Hematopoietic multipotent progenitor cell treated with erythropoietin and hydrocortisone succinate and interleukin-3 and kit ligand, for 8 days (in vitro differentiated cells): ENCODE measurements at regions not wholly inside any gene's neighbourhood (a gene's known extent, or its start where the extent isn't known, plus 50 kb on each side); places are given as distances from the start of the nearest gene placed in this dataset.

Source experiments
- DNase-seq: peaks from one replicate; pipeline ENCODE4 v3.0.0-alpha.2; 2015

DNA sequence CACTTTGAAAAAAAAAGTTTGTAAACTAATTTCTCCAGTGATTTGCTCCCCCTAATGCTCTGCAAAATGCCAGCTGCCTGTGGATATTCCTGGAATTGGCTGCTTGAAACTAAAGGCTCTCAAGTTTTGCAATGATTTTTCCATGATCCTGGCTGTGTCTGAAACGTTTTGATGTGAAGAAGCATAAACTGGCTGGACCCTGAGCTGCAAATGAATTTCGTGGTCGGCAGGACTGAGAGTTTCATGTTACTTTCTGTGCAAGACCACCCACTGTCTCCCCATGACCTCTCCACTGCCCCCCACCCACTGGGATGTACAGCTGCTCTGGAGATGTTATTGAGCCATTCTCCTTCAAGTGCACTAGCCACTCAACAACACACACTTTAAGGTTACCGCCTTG is 171.3 kb upstream of the SSTR4 start:
- DNase-seq, result no peak

DNA sequence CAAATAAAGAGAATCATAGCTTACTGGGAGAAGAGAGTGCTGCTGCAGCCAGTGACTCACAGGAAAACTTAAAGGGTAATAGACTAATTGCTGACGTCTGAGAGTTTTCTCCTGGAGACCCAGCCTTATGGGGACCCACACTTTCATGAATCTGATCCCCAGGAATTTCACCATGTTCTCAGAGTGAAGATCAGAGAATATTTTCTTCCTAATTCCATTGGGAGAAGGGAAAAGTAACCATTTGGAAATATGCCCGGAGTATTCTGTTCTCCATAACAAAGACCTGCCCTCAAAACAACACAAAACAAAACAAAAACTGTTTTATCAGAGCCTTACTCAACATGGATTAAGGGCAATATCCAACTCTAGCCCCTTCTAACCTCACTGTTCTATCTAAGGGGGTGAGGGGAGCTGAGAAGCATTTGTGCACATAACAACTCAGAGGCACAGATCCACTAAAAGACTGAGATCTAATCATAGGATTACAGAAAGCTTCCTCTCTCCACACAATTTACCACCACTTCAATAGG is 168.2 kb upstream of the SSTR4 start:
- no peak for DNase-seq

DNA sequence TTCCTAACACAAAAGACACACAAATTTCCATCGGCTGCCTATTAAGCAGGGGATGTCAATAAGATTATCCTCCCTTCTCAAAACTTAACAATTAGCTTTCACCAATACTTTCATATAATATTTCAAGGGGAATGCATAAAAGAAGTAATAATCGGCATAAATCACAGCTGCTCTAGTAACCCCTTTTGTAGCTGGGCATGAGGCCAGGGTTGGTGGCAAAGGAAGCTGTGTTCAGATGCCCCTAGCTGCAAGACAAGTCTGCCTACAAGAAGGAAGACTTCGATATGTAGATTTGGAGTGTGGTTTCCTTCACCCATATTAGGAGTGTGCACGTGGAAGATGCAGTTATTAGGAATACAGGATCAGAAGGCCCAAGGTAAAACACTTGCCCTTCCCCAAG is 156.9 kb upstream of the SSTR4 start:
- no peak for DNase-seq

DNA sequence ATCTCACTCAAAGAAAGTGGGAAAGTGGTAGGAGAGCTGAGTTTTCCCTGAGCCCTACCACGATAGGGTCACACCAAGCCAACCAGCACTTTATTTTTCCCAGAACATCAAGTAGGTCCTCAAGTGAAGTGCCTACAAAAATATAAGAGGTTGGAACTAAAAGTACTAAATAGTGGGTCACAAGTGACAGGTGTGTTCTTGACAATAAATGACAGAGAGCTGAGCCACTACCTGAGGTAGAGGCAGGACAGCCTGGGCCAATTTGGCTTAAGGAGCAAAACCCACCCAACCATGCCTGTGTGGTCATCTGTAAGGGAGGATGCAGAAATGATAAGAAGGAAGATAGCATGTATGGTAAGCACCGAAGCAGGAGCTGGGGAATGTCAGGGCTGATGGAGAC is 154.8 kb upstream of the SSTR4 start:
- no peak for DNase-seq

DNA sequence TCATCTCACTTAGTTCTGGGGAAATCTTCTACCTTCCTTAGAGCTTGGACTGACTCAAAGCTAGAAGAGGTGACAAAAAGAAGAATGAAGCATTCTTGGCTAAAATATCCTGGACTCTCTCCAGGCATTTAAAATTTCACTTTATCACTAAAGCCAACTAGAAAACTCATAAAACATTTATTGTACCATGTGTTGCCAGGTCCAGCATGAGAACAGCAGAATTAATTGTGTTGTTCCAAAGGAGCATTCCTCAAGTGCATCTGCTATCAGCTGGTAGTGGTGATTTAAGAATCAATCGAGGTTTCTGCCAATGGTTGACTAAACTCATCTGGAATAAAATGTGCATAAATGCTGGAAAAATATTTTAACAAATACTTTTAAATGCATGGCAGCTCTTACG is 147.3 kb upstream of the SSTR4 start:
- no peak for DNase-seq

DNA sequence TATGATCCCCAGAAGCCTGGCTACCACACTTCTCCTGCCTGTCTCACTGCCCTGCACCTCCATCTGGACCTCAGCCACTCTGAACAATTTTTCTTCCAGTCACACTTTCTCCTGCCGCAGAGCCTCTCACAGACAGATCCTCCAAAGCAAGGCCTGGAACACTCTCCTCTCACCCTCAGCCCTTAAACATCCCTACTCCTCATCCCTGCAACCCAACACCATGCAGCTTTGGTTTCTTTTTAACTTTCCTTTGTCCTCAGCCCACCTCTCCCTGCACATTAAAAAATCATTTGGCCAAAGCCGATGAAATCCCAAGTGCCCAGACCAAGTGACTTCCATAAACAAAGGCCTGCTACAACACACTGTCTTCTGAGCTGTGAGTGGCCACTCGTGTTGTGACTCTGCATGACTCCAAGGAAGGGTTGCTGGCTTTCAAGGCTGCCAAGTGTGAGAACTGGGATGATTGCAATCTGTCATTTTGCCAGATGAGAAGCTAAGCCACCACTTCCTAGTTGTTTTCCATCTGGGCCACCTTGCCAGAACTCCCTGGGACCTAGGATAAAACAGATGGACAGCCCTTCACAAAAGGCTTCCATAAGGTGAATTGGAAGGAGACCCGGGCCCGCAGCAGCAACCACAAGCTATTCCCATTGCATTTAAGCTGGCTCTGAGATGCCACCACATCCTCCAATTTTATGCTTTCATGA is 144.4 kb upstream of the SSTR4 start:
- no peak for DNase-seq

DNA sequence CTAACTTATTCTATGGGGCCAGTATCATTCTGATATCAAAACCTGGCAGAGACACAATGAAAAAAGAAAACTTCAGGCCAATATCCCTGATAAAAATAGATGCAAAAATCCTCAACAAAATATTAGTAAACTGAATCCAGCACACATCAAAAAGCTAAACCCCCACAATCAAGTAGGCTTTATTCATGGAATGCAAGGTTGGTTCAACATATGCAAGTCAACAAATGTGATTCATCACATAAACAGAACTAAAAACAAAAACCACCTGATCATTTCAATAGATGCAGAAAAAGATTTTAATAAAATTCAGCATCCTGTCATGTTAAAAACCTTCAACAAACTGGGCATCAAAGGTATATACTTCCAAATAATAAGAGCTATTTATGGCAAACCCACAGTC is 133.9 kb upstream of the SSTR4 start:
- DNase-seq, result no peak

DNA sequence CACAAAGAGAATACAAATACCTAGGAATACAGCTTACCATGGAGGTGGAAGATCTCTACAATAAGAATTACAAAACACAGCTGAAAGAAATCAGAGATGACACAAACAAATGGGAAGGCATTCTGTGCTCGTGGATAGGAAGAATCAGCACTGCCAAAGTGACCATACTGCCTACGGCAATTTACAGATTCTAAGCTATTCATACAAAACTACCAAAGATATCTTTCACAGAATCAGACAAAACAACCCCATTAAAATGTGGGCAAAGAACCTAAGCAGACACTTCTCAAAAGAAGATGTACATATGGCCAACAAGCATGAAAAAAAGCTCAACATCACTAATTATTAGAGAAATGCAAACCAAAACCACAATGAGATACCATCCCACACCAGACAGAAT is 133.2 kb upstream of the SSTR4 start:
- no peak for DNase-seq

DNA sequence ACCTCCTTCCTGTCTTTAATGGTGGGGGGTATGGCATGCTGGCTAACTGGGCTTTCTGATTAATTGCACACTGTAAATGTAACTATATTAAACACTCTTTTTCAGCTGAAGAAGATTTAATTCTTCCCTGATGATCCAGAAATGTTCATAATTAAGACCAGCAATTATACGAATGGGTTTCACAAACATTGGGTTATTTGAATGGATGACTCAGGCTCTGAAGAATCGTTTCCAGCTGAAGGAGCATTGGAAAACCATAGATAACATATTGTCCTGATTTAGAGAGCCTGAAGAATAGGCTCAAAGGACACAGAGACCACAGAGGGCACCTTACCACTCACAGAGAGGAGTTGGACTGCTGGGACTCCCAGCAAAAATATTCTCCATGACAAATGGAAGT is 130.7 kb upstream of the SSTR4 start:
- DNase-seq, result no peak

DNA sequence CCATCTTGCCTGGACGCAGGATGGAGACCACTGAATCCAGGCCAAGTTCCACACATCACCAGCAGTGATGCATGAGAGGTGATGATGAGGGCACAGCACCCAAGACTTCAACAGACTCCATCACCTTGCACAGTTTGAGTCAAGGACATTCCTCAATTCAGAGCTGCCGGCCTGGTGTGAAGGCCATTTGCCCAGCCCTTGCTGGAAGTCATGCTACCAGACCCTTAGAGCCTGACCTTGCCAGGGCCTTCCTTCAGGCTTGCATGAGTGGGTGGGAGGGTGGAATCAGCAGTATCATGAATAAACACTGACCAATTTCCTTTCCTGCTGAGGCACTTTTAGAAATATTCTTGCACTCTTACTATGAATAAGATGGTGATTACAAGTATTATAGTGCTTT is 130.2 kb upstream of the SSTR4 start:
- DNase-seq, result no peak

DNA sequence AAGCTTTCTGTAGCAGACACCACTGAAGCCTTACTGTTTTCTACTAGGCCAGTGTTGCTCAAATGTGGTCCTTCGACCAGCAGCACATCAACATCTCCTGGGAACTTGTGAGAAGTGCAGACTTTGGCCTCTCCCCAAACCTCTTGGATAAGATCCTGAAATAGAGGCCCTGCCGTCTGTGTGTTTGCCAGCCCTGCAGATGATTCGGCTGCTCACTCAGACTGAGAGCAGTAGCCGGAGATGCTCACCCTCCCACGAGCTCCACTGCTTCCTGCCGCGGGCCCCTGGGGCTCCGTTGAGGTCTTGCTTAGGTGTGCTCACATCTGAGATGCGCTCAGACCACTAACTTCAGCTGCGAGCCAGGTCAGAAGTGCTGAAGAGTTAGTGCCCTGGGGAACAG is 129.5 kb upstream of the SSTR4 start:
- no peak for DNase-seq

DNA sequence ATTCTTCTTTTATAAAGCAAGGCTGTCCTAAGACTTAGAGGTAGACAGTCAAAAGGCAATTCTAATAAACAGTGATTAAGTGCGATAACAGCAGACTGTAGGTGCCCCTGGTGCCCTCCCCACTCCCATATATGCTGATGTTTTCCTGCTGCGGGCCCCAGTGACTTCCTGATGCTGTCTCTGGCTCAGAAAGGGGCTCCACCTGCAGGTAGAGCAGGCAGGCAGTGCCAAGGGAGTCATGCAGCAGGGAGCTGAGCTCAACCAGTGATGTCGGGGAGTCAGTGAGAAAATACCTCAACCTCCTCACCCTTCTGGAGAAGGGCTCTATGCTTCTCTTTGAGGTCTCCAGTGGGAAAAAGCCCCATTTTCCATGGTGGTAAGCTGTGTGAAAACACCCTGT is 126.7 kb upstream of the SSTR4 start:
- DNase-seq, result no peak

DNA sequence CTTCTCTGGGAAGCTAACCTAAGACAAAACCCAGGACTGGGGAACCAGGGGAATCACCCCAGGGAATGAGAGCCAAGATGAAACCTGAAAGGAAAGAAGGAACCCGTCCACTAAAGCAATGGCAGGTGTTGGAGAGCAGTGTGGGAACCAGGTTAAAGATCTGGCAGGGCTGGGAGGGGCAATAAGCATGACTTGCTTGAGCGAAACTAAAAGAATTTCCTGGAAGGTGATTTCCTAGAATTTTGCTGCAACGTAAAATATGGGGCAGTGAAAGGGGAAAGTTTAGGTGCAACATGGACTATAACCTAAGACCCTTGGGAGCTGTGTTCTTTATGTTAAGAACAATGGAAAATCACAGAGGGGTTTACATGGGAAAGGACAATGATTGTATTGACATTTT is 126.2 kb upstream of the SSTR4 start:
- peak; percentile 39 for DNase-seq

DNA sequence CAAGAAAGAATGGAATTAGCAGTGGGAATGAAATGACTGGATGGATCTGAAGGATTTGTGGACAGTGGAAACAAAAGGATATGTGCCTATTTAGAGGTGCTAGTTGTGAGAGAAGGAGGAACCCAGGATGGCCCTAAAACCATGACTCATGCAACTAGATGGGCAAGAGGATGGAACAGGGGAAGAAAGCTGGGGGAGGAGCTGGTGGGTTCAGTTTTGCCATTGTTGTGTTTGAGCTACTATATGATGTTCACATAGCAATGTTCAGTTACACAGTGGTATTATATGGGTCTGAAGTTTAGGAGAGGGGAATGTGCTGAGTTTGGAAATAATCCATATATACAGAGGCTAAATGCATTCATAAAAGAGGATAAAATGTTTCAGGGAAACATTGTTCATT is 125.7 kb upstream of the SSTR4 start:
- DNase-seq, result no peak

DNA sequence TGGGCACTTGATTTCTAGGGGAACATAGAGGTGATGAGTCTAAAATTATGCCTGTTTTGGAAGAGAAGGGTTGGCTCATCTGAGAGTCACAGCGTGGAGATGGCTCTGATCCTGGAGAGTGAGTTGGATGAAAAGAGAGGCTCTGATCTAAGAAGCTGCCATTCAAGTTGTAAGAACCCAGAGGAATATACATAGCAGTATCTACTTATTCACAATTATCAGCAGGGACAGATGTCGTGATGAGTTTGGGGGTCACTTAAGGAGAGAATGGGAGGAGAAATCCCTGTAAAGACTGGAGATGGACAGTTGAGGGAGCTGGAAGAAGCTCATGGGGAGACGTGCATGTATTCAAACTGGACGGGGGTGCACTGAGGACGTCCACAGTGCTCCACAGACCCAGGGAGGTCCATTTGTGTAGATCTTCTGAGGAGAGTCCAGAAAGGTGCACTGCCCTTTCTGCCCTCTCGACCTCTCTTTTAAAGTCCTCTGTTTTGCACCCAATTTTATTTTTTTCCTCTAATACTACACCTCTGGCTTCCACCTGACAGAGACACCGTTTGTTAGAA is 124.7 kb upstream of the SSTR4 start:
- DNase-seq, result no peak

DNA sequence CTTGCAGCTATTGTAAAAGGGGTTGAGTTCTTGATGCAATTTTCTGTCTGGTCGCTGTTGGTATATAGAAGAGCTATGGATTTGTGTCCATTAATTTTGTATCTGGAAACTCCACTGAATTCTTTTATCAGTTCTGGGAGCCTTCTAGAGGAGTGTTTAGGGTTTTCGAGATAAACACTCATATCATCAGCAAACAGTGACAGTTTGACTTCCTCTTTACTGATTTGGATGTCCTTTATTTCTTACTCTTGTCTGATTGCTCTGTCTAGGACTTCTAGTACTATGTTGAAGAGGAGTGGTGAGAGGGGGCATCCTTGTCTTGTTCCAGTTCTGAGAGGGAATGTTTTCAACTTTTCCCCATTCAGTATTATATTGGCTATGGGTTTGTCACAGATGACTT is 120.8 kb upstream of the SSTR4 start:
- peak; percentile 39 for DNase-seq

DNA sequence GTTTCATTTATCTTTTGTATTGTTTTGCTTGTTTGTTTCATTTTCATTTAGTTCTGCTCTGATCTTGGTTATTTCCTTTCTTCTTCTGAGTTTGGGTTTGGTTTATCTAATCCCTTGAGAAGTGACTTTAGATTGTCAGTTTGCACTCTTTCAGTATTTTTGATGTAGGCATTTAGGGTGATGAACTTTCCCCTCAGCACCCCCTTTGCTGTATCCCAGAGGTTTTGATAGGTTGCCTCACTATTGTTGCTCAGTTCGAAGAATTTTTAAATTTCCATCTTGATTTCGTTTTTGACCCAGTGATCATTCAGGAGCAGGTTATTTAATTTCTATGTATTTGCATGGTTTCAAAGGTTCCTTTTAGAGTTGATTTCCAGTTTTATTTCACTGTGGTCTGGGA is 119.6 kb upstream of the SSTR4 start:
- no peak for DNase-seq

DNA sequence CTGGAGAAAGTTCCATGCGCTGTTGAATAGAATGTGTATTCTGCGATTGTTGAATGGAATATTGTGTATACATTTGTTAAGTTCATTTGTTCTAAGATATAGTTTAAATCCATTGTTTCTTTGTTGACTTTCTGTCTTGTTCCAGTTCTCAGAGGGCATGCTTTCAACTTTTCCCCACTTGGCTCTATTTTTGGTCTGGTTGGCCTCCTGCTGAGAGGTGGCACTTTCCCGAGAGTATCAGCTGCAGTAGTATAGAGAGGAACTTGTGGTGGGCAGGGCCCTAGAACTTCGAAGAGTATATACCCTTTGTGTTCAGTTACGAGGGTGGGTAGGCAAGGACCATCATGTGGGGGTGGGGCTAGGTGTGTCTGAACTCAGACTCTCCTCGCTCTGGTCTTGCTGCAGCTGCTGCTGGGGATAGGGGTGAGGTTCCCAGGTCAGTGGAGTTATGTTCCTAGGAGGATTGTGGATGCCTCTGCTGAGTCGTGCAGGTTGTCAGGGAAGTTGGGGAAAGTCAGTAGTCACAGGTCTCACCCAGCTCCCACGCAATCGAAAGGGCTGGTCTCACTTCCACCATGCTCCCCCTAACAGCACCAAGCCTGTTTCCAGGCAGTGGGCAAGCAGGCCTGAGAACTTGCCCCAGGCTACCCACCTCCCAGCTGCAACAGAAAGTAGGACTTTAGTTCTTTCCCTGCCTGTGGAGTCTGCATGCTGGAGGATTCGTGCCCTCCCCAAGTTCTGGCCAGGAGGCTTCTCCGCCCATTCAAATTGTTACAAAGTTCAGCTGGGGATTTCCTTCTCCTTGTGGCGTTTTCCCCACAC is 118.9 kb upstream of the SSTR4 start:
- DNase-seq, result no peak

DNA sequence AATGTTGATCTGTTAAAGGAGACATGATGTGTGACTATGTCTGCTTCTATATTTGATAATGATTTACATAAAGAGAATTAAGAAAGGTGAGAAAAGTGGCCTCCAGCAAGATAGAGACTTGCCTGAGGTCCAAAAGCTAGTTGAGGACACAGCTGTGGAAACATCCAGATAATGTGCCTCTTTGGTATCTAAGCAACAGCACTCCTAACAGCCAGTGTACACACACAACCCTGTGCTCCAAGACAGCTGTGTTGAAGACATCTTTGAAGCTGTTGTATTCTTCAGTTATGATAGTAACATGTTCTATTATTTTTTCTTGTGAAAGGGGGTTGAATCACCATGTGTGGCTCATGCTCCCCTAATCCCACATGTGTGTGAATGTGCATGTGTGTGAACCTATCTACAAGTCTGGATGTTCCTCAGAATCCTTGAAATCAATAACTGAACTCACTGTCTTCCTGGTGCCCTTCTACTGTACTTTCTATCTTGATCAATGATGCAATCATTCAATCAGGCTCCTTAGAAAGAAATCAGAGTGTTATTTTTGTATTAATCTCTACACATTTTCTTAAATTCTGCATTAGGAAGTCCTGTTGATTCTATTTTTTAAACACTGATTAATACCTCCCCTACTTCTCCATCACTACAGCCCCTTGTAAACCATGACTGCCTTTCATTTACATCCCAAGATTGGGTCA is 116.7 kb upstream of the SSTR4 start:
- no peak for DNase-seq

DNA sequence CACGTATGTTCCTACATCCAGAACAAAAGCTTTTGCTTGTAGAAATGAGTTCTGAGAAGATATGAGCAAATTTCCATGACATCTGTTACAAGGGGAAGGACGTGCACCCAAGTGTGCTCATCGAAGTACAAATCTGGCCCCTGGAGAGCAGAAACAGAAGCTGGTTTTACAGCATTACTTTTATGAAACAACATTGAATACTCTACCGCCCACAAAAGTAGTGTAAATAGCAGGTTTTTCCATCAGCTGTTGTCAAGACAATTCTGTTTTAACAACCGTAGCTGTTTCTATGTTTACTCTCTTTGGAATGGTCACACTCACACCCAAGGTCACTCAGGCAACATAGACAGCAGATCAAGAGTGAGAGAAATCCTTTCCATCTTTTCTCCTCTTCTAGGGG is 114.2 kb upstream of the SSTR4 start:
- no peak for DNase-seq

DNA sequence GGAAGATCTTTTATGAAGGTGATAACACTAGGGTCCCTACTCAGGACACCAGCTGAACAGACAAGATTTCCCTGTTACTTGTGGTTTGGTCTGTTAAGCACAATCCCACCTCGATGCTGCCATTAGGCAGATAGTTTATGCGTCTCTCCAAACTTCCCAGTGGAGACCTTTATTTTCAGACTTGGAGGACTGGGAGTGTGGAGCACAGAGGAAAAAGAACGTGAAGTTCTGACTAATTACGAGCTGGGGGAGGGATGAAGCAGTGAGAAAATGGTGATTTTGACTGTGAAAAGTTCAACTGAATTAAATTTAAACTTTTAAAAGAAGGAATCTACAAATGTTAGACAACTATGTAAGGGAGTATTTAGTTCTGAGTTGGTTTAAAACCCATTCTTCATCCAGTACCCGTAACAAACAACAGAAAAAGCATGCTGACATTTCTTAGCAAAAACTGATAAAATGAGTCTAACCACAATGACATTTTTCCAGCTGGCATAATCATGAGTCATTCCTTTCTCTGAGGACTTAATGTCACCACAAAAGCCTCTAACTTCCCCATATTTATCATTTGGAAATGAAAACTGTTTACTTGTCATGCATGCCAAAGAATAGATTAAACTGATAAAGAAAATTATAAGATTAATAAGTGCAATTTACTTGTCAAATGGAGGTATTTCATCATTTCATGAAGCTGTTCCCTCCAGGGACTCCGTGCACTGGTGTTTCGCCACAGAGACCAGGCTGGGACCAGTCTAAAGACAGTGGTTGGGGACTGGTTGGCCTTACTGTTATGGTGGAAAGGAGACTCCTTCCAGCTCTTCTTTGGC is 113.3 kb upstream of the SSTR4 start:
- DNase-seq, result peak; percentile 82

DNA sequence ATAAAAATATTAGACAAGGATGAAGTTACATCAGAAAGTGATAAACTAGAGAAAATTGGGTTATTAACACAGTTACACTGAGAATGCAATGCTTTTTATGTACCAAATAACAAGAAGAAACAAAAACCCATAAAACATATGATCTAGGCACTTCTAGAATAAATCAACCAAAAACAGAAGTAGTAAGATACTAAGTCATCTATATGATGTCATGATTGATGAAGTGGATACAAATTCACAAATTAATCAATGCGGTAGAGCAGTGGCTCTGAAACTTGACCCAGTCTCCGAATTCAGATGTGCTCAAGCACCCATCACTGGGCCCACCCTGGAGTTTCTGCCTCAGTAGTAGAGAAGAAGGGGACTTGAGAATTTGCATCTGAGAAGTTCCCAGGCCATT is 112.1 kb upstream of the SSTR4 start:
- DNase-seq, result no peak
